ENCODE measurements at regions not wholly inside any gene's neighbourhood (a gene's known extent, or its start where the extent isn't known, plus 50 kb on each side); places are given as distances from the start of the nearest gene placed in this dataset.

- H3K4me3 ChIP-seq (ENCODE audit: low read depth, low read length), result no peak overlapping the region
- TF ChIP-seq CTCF (conservative IDR thresholded peaks at IDR 0.05; ENCODE audit: low read depth, low read length), result no peak
- DNase-seq (ENCODE audit: low read depth), result no peak
Observed at GRCh38 chr9:135296735-135297455, 182.7 kb upstream of the PPP1R26 start.

GRCh38 chr9:135297456-135298075 lies 182.0 kb upstream of the PPP1R26 start:
- H3K4me3 ChIP-seq (ENCODE audit: low read depth, low read length), result no peak overlapping the region
- no peak for TF ChIP-seq CTCF (conservative IDR thresholded peaks at IDR 0.05; ENCODE audit: low read depth, low read length)
- DNase-seq (ENCODE audit: low read depth), result no peak

- no peak for TF ChIP-seq CTCF (conservative IDR thresholded peaks at IDR 0.05; ENCODE audit: low read depth, low read length)
- no peak overlapping the region for H3K4me3 ChIP-seq (ENCODE audit: low read depth, low read length)
- no peak for DNase-seq (ENCODE audit: low read depth)
Observed at GRCh38 chr9:135299239-135299590, 180.4 kb upstream of the PPP1R26 start.

- no peak for DNase-seq (ENCODE audit: low read depth)
- TF ChIP-seq CTCF (conservative IDR thresholded peaks at IDR 0.05; ENCODE audit: low read depth, low read length), result no peak
Observed at GRCh38 chr9:135299651-135300345, 179.8 kb upstream of the PPP1R26 start.

GRCh38 chr9:135300346-135301141 lies 179.0 kb upstream of the PPP1R26 start:
- no peak overlapping the region for H3K4me3 ChIP-seq (ENCODE audit: low read depth, low read length)
- TF ChIP-seq CTCF (conservative IDR thresholded peaks at IDR 0.05; ENCODE audit: low read depth, low read length), result no peak
- no peak for DNase-seq (ENCODE audit: low read depth)

More at GRCh38 chr9:135299651-135300345, 179.8 kb upstream of the PPP1R26 start:
- no peak overlapping the region for H3K4me3 ChIP-seq (ENCODE audit: low read depth, low read length)

GRCh38 chr9:135301271-135302263 lies 178.0 kb upstream of the PPP1R26 start:
- TF ChIP-seq CTCF (conservative IDR thresholded peaks at IDR 0.05; ENCODE audit: low read depth, low read length), result no peak
- no peak overlapping the region for H3K4me3 ChIP-seq (ENCODE audit: low read depth, low read length)
- DNase-seq (ENCODE audit: low read depth), result no peak

All from epithelial cell of proximal tubule (primary cell).